ENCODE measurements at regions not wholly inside any gene's neighbourhood (a gene's known extent, or its start where the extent isn't known, plus 50 kb on each side); places are given as distances from the start of the nearest gene placed in this dataset.
A peak's percentile ranks its signal among the peaks of the same experiment; 100 is the strongest.

- no peak for DNase-seq (ENCODE audit: low spot score)
Observed at GRCh38 chr1:118717893-118718292, 270.2 kb downstream of the TBX15 start.

DNA sequence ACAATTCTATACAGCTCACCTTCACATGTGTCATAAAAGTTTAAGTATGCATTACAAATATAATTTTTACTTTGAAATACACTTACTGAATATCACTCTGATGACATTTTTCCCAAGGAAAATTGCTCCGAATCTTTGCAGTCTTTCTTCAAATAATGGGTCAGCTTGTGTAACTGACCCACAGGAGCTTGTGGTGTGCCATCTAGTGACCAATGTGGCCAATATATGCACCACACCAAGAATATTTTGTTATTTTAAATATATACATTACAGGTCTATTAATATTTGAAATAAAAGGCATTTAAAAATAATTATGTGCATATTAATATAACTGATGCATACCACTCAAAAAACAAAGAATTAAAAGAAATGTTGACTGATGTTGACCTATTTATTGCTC lies 271.4 kb downstream of the TBX15 start:
- DNase-seq (ENCODE audit: low spot score): no peak

DNA sequence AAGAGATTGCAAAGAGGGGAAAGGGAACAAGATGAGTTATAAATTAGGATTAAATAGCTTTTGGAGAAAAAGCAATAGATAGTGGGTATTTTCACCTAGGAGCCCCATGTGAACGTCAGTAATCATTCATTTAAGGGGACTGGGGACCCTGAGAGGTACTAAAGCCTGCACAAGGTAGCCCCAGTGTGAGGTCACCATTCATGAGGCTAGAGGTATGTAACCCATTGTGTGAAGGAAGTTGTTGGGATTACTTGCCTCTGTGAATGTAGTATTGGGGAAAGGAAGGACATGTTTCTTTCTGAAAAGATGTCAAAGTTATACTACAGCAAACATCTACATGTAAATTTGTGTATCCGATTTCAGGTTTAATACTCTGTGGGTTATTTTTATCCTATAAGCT lies 276.8 kb downstream of the TBX15 start:
- peak; percentile 16 for DNase-seq (ENCODE audit: low spot score)

DNA sequence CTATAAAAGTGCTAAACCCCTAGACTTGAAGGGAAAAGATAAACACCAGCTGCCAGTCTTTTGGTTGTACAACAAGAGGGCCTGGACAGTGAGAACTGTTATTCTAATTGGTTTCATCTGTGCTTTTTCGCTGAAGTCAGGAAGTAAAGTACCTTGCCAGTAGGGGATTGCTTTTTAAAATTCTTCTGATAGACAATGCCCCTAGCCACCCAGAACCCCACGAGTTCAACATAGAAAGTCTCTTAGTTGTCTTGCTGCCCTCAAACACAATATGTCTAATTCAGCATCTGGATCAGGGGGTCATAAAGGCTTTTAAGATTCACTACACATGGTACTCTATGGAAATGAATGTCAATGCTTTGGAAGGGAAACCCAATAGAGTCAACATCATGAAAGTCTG lies 289.2 kb downstream of the TBX15 start:
- no peak for DNase-seq (ENCODE audit: low spot score)

GRCh38 chr1:118692143-118692542 lies 296.0 kb downstream of the TBX15 start:
- DNase-seq (ENCODE audit: low spot score): no peak

DNA sequence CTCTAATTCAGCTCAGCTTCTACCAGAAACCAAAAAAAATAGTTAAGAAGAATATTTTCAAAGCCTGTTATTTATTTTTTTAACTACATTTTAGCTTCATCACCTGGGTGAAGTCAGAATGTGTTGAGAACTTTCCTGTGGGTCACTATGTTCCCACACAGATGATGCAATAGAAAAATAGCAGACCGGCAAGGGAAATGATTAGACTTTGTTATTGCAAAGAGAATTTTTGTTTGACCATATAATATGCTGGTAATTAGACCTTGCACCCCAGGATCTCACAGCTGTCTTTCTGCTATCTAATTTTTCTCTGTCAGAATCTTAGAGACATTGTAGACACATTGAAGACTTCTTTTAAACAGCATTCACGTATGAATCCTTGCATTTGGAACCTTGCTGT lies 299.3 kb downstream of the TBX15 start:
- DNase-seq (ENCODE audit: low spot score): no peak

- no peak for DNase-seq (ENCODE audit: low spot score)
Observed at GRCh38 chr1:118661769-118662320, 326.3 kb downstream of the TBX15 start.

DNA sequence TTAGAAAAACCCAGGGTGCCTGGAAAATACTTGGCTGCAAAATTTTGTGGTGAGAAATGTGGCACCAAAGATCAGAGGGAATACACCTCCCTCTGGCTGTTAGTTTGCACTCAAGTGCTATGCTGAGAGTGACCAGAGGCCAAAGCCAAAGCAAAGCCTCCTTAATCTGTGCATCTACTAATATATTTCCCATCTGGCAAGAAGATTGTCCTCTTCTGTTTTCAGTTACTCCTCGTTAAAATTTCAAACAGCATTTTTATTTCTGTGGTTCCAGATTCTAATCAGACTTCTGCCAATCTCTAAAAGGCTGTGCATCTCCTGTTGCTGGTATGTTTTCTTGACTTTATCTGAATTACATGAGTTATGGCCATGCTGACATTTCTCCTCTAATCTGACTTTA lies 327.4 kb downstream of the TBX15 start:
- DNase-seq (ENCODE audit: low spot score): no peak

- DNase-seq (ENCODE audit: low spot score): no peak
Observed at GRCh38 chr1:118659646-118660045, 328.5 kb downstream of the TBX15 start.

DNA sequence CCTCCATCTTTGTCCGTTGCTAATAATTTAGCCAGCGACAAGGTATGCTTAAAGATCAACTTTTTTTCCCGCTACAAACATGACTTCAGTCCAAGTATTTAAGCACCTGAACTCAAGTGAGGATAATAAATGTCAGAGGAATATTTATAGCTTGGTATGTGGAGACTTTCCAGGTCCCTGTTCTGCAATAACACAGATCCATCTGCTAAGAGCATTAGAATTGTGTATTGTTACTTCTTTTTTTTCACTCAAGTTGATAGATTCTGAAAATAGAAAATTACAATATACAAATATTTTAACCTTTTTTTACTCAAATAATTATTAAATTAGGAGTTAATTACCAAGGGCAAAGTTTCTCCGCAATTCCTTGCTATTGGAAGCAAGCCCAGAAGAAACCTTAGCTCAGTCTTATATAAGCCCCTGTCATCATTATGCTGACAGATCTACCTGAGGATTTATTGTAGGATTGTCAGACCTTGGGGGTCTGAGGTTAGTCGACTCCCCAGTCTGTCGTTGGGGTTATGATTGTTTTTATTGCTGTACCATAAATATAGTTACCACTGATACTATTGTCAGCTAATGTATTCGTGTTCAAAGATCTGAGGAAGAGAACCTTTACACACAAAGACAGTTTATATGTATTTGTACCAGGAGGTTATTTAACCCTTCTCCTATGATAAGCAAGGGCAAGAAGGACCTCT lies 337.9 kb downstream of the TBX15 start:
- DNase-seq (ENCODE audit: low spot score): no peak

DNA sequence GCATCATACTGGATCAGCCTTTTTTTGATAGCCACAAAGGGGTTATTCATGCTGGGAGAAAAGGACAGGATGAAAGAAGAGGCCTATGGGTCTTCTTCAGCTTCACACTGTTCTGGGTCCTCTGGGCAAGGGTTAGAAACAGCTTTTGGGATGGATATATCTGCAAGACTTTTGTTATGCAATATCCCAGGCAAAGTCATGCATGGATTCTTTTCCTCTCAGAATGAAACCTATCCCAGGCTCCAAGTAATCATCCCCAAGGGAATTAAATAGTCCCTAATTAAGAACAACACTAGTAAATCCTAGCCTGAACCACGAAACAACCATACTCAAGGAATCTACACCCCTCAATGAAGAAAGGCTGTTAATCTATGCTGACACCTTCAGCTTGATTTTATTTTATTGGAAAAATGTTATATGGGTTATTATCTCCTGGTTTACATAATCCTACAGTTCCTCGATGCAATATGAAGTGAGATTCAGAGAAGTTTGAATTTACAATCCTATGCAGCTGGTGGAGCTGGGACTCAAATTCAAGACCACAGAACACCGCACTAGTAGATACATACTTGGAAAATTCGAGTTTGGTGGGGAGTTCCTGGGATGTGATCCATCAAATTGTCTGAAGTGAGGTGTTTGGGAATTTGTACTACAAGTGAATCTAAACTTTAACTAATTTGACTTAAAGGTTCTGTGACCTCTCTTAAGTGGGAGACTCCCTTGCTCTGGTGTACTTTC lies 338.6 kb downstream of the TBX15 start:
- DNase-seq (ENCODE audit: low spot score): no peak

- no peak for DNase-seq (ENCODE audit: low spot score)
Observed at GRCh38 chr1:118636004-118636403, 352.1 kb downstream of the TBX15 start.

GRCh38 chr1:118627435-118627834 lies 360.7 kb downstream of the TBX15 start:
- no peak for DNase-seq (ENCODE audit: low spot score)

DNA sequence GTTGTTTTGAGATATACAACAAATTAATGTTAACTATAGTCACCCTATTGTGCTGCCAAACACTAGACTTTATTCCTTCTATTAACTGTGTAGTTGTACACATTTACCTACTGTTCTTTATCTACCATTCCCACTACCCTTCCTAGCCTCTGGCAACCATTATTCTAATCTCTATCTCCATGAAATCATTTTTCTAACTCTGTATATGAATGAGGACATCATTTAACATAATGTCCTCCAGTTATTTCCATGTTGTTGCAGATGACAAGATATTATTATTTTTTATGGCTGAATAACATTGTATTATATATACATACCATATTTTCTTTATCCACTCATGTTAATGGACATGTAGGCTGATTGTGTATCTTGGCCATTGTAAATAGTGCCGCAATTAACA lies 366.3 kb downstream of the TBX15 start:
- DNase-seq (ENCODE audit: low spot score): no peak

DNA sequence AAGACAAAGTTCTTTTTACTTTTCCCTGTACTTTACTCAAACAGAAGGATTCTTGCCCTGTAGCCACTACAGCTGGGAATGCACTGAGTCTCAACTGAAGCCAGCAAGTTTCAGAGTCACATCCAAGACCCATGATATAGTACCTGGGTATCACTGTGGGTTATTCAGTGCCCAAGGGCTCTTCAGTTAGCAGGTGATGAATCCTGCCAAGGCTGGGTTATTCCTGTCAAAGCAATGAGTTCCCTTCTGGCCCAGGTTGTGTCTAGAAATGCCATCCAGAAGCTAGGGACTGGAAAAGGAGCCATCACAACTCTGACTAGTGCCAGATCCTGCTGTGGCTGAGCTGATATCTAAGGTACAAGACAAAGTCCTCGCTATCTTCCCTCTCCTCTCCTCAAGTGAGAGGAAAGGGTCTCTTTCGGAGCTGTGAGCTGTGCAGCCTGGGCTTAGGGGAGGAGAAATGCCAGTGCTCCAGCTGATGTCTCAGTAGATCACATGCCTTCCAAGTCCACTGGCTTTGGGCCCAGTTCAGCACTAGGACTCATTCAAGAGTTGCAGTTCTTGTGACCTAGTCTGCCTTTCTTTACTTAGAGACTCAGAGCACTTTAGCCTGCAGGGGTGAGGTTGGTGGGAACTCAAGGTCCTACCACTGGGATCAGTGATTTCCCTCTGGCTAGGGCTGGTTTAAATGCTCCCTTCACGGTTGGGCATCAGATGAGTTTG lies 369.4 kb downstream of the TBX15 start:
- no peak for DNase-seq (ENCODE audit: low spot score)

DNA sequence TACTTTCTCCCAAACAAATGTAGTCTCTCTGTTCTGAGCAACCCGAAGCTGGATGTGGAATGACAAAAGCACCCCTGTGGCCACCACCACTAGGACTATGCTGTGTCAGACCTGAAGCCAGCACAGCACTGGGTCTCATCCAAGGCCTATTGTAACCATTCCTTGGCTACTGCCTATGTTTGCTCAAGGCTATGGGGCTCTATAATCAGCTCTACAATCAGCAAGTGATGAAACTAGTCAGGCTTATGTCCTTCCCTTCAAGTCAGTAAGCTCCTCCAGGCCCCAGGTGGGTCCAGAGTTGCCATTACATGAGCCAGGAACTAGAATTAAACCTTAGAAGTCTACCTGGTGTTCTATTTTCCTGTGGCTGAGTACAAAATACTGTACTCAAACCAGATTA lies 370.2 kb downstream of the TBX15 start:
- DNase-seq (ENCODE audit: low spot score): no peak

DNA sequence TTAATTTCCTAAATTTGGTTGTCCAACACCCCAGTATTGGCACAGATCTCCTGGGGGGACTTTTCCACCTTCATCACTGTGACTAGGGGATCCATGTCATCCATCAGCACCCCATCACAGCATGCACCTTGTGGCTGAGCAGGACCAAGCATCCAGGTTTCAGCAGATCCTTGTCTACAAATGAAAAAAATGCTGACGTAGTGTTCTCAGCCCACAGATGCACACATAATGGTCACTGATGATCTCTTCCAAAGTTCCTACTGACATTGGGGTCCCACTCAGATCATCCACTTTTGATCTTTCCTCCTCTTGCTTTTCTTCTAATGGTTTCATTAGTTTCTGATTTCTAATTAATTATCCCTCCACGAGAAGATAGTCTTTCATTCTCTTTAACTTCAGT lies 373.1 kb downstream of the TBX15 start:
- no peak for DNase-seq (ENCODE audit: low spot score)

GRCh38 chr1:118589238-118589846 lies 398.8 kb downstream of the TBX15 start:
- no peak for DNase-seq (ENCODE audit: low spot score)

GRCh38 chr1:118588566-118588965 lies 399.6 kb downstream of the TBX15 start:
- no peak for DNase-seq (ENCODE audit: low spot score)

GRCh38 chr1:118578276-118578675 lies 393.2 kb upstream of the SPAG17 start:
- DNase-seq (ENCODE audit: low spot score): no peak

DNA sequence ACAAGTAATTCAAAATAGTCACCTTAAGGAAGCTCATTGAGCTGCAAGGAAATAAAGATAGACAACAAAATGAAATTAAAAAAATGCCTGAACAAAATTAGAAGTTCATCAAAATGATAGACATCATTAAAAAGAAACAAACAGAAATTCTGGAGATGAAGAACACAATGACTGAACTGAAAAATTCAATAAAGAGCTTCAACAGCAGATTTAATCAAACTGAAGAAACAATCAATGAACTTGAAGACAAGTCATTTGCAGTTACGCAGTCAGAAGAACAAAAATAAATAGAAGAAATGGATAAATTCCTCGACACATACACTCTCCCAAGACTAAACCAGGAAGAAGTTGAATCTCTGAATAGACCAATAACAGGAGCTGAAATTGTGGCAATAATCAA lies 390.0 kb upstream of the SPAG17 start:
- DNase-seq (ENCODE audit: low spot score): no peak

- DNase-seq (ENCODE audit: low spot score): no peak
Observed at GRCh38 chr1:118564961-118565703, 380.1 kb upstream of the SPAG17 start.

Data from iPS-NIHi11 (cell line).